Esophagus squamous epithelium (tissue), 4 donors: ENCODE measurements at regions not wholly inside any gene's neighbourhood (a gene's known extent, or its start where the extent isn't known, plus 50 kb on each side); places are given as distances from the start of the nearest gene placed in this dataset.

Experiments
- CTCF ChIP-seq, 6 experiments: fragments of 450-650 bp in 4 of 6; fragments of 200-600 bp in 2 of 6; sonication (generic) in 2 of 6; IDR thresholded peaks; one replicate each; pipeline ENCODE4 v1.5.1; 2016 to 2019; ENCODE audit warnings: antibody characterized with exemption in 6 of 6, mild to moderate bottlenecking in 4 of 6, moderate library complexity in 4 of 6
- POLR2A ChIP-seq, 4 donors: fragments of 450-650 bp; IDR thresholded peaks; one replicate each; pipeline ENCODE4 v1.6.1; 2017; ENCODE audit warnings: antibody characterized with exemption in 4 of 4, mild to moderate bottlenecking in 4 of 4, moderate library complexity in 3 of 4

- no peak for TF ChIP-seq CTCF (IDR thresholded peaks at IDR 0.05)
- TF ChIP-seq POLR2A (IDR thresholded peaks at IDR 0.05): no peak
Observed at GRCh38 chr5:164020116-164020515, 514.7 kb downstream of the MAT2B start.
